ENCODE measurements at regions not wholly inside any gene's neighbourhood (a gene's known extent, or its start where the extent isn't known, plus 50 kb on each side); places are given as distances from the start of the nearest gene placed in this dataset.

DNA sequence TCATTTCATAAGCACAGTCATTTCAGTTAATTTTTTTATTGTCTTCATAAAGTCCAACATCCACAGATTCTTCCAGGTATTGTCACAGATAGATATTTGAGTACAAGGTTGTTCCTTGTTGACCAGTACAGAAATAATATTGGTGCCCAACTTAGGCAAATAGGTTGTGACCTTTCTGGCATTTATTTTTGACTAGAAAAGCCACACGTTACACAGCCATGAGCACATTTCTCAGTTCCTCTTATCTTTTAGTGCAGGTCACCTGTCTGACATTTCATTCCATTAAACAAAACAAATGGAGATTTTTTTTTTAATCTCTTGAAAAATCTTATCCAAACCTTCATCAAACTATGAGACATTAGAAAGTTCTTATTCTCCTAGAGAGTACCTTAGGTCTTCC is 428.8 kb downstream of the ZNF521 start:
- Histone ChIP-seq H2BK120ac (replicated peaks; ENCODE audit: low read depth, low read length) (no peak overlapping the region), H3K18ac (ENCODE audit: extremely low read depth, low read length) (no peak overlapping the region), H3K4me1 (replicated peaks in 1 of 4; ENCODE audit: control insufficient read depth in 3 of 4, insufficient read depth in 4 of 4, low read length in 3 of 4) (peaks cover 0 to 7% (median 2%) of the 10 kb centered on the region in 4 experiments; a peak in 3 of 7 replicates), H3K23ac (ENCODE audit: insufficient read length) (no peak overlapping the region), H3K56ac (replicated peaks; ENCODE audit: insufficient read length, low read depth, low read length) (no peak overlapping the region), H4K20me1 (replicated peaks in 1 of 2; ENCODE audit: control insufficient read depth in 1 of 2, insufficient read depth in 2 of 2, low read length in 2 of 2) (no peaks in the 10 kb centered on the region), H2BK12ac (ENCODE audit: low read depth, low read length) (no peak overlapping the region), H2BK20ac (ENCODE audit: low read length) (no peak overlapping the region), H3K79me2 (ENCODE audit: control insufficient read depth in 1 of 2, insufficient read depth in 2 of 2, low read length in 2 of 2) (no peaks in the 10 kb centered on the region), H4K5ac (ENCODE audit: insufficient read length, low read depth, low read length) (no peak overlapping the region), H3K27me3 (replicated peaks in 1 of 4; ENCODE audit: control insufficient read depth in 3 of 4, extremely low read depth in 1 of 4, insufficient read depth in 3 of 4, low read length in 3 of 4) (no peaks in the 10 kb centered on the region), H2AFZ (ENCODE audit: low read length) (no peak overlapping the region), H2BK5ac (ENCODE audit: low read depth, low read length) (no peak overlapping the region), H3K4me3 (ENCODE audit: extremely low read depth in 1 of 4, insufficient read depth in 2 of 4, low read depth in 3 of 4, low read length in 4 of 4) (no peak overlapping the region), H3K14ac (ENCODE audit: insufficient read length) (no peak overlapping the region), H2BK15ac (ENCODE audit: low read length) (no peak overlapping the region), H3K36me3 (ENCODE audit: control insufficient read depth in 2 of 4, insufficient read depth in 4 of 4, low read length in 3 of 4) (no peaks in the 10 kb centered on the region), H3K23me2 (ENCODE audit: low read depth, low read length) (no peaks in the 10 kb centered on the region), H4K91ac (replicated peaks; ENCODE audit: insufficient read length, low read length) (no peak overlapping the region), H3K4ac (replicated peaks; ENCODE audit: insufficient read length, low read depth, low read length) (no peak overlapping the region), H3K9me3 (ENCODE audit: insufficient read depth in 2 of 2, low read depth in 1 of 2, low read length in 1 of 2) (no peaks in the 10 kb centered on the region), H3K9ac (replicated peaks in 1 of 4; ENCODE audit: extremely low read depth in 1 of 4, low read depth in 3 of 4, low read length in 3 of 4) (no peak overlapping the region), H3K4me2 (ENCODE audit: insufficient read depth in 1 of 2, low read depth in 2 of 2, low read length in 2 of 2) (no peak overlapping the region), H3K79me1 (ENCODE audit: low read depth, low read length) (no peaks in the 10 kb centered on the region), H2AK5ac (ENCODE audit: low read depth, low read length) (no peak overlapping the region), H4K8ac (ENCODE audit: extremely low read depth, insufficient read depth, low read length) (no peak overlapping the region), H3K27ac (ENCODE audit: low read depth, low read length) (no peak overlapping the region)
- 39% methylated on average over 1 of the region's 1 CpG; no CpG with 5 or more reads in 1 of the 2 experiments for WGBS, 2 experiments (ENCODE audit: extremely low coverage in 1 of 2, insufficient coverage in 1 of 2, insufficient read length in 1 of 2, insufficient replicate concordance in 2 of 2, low coverage in 1 of 2, low lambda C conversion rate in 2 of 2, missing lambda C conversion rate in 1 of 2)
- ChIA-PET POLR2A (ENCODE audit: partially characterized antibody) (no interaction called here), CTCF (ENCODE audit: partially characterized antibody) (no interaction called here)
- no peak for FAIRE-seq
- no peak for TF ChIP-seq CBX5 (IDR thresholded peaks at IDR 0.05; ENCODE audit: low read depth, low read length)
- no peak for TF ChIP-seq EP300 (IDR thresholded peaks at IDR 0.05; ENCODE audit: borderline replicate concordance in 1 of 2, low read depth in 2 of 2, low read length in 2 of 2)
- TF ChIP-seq PHF8 (conservative IDR thresholded peaks at IDR 0.05; ENCODE audit: low read depth, low read length): no peak
- no peak for TF ChIP-seq KDM1A (IDR thresholded peaks at IDR 0.05; ENCODE audit: borderline replicate concordance, low read length)
- TF ChIP-seq, protein P1, sequence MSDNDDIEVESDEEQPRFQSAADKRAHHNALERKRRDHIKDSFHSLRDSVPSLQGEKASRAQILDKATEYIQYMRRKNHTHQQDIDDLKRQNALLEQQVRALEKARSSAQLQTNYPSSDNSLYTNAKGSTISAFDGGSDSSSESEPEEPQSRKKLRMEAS (IDR thresholded peaks at IDR 0.05): no peak
- TF ChIP-seq CREB1 (IDR thresholded peaks at IDR 0.05): no peak
- TF ChIP-seq RXRA (IDR thresholded peaks at IDR 0.05; ENCODE audit: insufficient read depth, low read depth, low read length): no peak
- TF ChIP-seq SRF (IDR thresholded peaks at IDR 0.05; ENCODE audit: low read depth, low read length): no peak
- TF ChIP-seq RAD21 (IDR thresholded peaks at IDR 0.05 in 1 of 2, conservative IDR thresholded peaks at IDR 0.05 in 1 of 2; ENCODE audit: low read depth in 2 of 2, low read length in 2 of 2): no peak
- no peak for TF ChIP-seq KDM4A (IDR thresholded peaks at IDR 0.05; ENCODE audit: low read depth, low read length, severe bottlenecking)
- TF ChIP-seq BRCA1 (IDR thresholded peaks at IDR 0.05; ENCODE audit: low read depth, low read length): no peak
- TF ChIP-seq FOSL1 (IDR thresholded peaks at IDR 0.05; ENCODE audit: insufficient read depth, low read depth, low read length): no peak
- TF ChIP-seq SIRT6 (IDR thresholded peaks at IDR 0.05; ENCODE audit: low read length): no peak
- no peak for TF ChIP-seq KDM5A (IDR thresholded peaks at IDR 0.05; ENCODE audit: low read length)
- DNase-seq (ENCODE audit: low read depth in 1 of 2, low spot score in 2 of 2): no peak
